Lung (tissue), 11 donors: ENCODE measurements at regions not wholly inside any gene's neighbourhood (a gene's known extent, or its start where the extent isn't known, plus 50 kb on each side); places are given as distances from the start of the nearest gene placed in this dataset.
"Not testable (repeated sequence)": the region's sequence is repeated elsewhere in the genome, so short reads cannot be mapped to it uniquely, and the experiment has no call there.

Experiments used
- ATAC-seq: fragments of 200-7000 bp; cut with Tn5 transposase; one replicate; pipeline ENCODE4 v1.9.1; 2020; ENCODE audit warnings: moderate number of reproducible peaks; ENCODE audit not compliant: insufficient read depth, low FRiP score
- DNase-seq, 3 donors: peaks; one replicate each; pipeline ENCODE4 v3.0.0-alpha.2; 2013 to 2017
- H3K27ac ChIP-seq, 2 donors: one replicate each; pipeline ENCODE4 v1.5.1; 2013; ENCODE audit warnings: mild to moderate bottlenecking in 2 of 2, moderate library complexity in 2 of 2, control low read depth in 1 of 2, inconsistent platforms in 1 of 2, low read depth in 1 of 2, low read length in 1 of 2
- H3K27me3 ChIP-seq, 3 donors: one replicate each; pipeline ENCODE4 v1.5.1; 2013; ENCODE audit warnings: low read length in 2 of 3; ENCODE audit not compliant: control insufficient read depth in 3 of 3, insufficient read depth in 3 of 3
- H3K36me3 ChIP-seq, 4 donors: one replicate each; pipeline ENCODE4 v1.5.1; 2013; ENCODE audit warnings: low read length in 4 of 4, mild to moderate bottlenecking in 1 of 4, moderate library complexity in 1 of 4; ENCODE audit not compliant: control insufficient read depth in 4 of 4, insufficient read depth in 4 of 4
- H3K4me1 ChIP-seq, 5 donors: one replicate each; pipeline ENCODE4 v1.5.1; 2013; ENCODE audit warnings: low read length in 5 of 5, mild to moderate bottlenecking in 2 of 5, moderate library complexity in 1 of 5; ENCODE audit not compliant: control insufficient read depth in 5 of 5, insufficient read depth in 5 of 5
- H3K4me3 ChIP-seq: one replicate; pipeline ENCODE4 v1.5.1; 2013; ENCODE audit warnings: mild to moderate bottlenecking, control low read depth, moderate library complexity
- H3K9ac ChIP-seq, 2 donors: one replicate each; pipeline ENCODE4 v1.5.1; 2013; ENCODE audit warnings: low read length in 2 of 2, control low read depth in 1 of 2; ENCODE audit not compliant: insufficient read depth in 1 of 2
- H3K9me3 ChIP-seq, 4 donors: one replicate each; pipeline ENCODE4 v1.5.1; 2013; ENCODE audit warnings: low read length in 3 of 4, mild to moderate bottlenecking in 1 of 4, moderate library complexity in 1 of 4; ENCODE audit not compliant: control insufficient read depth in 4 of 4, insufficient read depth in 3 of 4
- WGBS, 2 donors: extraction: QIAGEN DNeasy Blood & Tissue Kit; methylation state at CpG; one replicate each; pipeline ENCODE4 v1.1.7; 2013; 5-methylcytosine and 5-hydroxymethylcytosine counted together
- TF ChIP-seq, protein P1 (sequence below): IDR thresholded peaks from 2 replicates; pipeline ENCODE4 v1.5.1; 2012; ENCODE audit warnings: mild to moderate bottlenecking; ENCODE audit errors: control extremely low read depth, extremely low read depth
- donor health status: control.
- donor health status: control.
- donor health status: Bipolar disorder and iron deficiency.
- donor health status: healthy.
- donor health status: DM: yes; HTN: yes; CAD: no.

DNA sequence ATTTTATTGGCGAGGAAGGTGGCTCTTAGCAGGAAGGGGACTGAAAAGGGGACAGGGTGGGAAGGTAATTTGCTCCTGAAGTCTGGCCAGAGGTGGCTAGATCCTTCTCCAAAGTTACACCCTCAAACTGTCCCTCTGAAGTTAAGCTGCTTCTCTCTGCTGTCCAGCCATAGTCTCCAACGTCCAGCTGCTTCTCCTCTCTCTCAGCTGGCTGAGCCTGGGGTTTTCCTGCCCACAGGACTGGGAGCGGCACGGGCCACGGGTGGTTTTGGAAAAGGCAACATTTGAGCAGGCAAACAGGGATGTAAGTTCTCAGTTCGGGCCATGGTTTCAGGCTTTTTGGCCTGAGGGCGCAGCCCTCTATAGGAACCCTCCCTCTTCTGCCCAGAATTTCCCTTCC, 128.3 kb downstream of the YIPF5 start:
- H3K27ac ChIP-seq, result no peak overlapping the region
- H3K9me3 ChIP-seq, result no peaks in the 10 kb centered on the region
- H3K36me3 ChIP-seq, result no peaks in the 10 kb centered on the region
- TF ChIP-seq, protein P1, sequence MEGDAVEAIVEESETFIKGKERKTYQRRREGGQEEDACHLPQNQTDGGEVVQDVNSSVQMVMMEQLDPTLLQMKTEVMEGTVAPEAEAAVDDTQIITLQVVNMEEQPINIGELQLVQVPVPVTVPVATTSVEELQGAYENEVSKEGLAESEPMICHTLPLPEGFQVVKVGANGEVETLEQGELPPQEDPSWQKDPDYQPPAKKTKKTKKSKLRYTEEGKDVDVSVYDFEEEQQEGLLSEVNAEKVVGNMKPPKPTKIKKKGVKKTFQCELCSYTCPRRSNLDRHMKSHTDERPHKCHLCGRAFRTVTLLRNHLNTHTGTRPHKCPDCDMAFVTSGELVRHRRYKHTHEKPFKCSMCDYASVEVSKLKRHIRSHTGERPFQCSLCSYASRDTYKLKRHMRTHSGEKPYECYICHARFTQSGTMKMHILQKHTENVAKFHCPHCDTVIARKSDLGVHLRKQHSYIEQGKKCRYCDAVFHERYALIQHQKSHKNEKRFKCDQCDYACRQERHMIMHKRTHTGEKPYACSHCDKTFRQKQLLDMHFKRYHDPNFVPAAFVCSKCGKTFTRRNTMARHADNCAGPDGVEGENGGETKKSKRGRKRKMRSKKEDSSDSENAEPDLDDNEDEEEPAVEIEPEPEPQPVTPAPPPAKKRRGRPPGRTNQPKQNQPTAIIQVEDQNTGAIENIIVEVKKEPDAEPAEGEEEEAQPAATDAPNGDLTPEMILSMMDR, result no peak
- 66 to 83% methylated on average over 7 of the region's 7 CpGs for WGBS, 2 donors
- H3K9ac ChIP-seq, result no peak overlapping the region
- ATAC-seq, result no peak
- no peaks in the 10 kb centered on the region for H3K27me3 ChIP-seq
- no peak overlapping the region for H3K4me3 ChIP-seq
- peak; percentile 32 to 60 (median 52) for DNase-seq
- H3K4me1 ChIP-seq, result peaks cover 0 to 6% (median 0%) of the 10 kb centered on the region in 5 donors

DNA sequence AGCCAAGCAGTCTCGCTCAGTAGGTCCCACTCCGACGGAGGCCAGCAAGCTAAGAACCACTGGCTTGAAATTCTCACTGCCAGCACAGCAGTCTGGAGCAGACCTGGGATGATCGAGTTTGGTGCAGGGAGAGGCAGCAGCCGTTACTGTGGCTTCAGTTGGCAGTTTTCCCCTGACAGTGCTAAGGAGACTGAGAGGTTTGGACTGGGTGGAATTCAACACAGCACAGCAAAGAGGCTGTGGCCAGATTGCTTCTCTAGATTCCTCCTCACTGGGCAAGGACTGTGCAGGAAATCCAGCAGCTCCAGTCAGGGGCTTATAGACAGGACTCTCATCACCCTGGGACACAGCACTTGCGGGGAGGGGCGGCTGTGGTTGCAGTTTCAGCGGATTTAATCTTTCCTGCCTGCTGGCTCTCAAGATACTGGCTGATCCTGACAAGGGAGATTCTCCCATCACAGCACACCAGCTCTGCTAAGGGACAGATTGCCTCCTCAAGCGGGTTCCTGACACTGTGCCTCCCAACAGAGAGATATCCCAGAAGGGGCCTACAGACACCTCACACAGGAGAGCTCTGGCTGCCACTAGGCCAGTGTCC, 122.1 kb downstream of the YIPF5 start:
- no peaks in the 10 kb centered on the region for H3K36me3 ChIP-seq
- H3K9me3 ChIP-seq, result peaks cover 0 to 3% (median 0%) of the 10 kb centered on the region in 4 donors
- ATAC-seq (no peak), DNase-seq (peak in 1 of 3 donors; percentile 5)
- no peak overlapping the region for H3K9ac ChIP-seq
- TF ChIP-seq, protein P1, result no peak
- no peaks in the 10 kb centered on the region for H3K27me3 ChIP-seq
- WGBS, 2 donors, result 73 to 77% methylated on average over 9 of the region's 9 CpGs
- no peak overlapping the region for H3K4me3 ChIP-seq
- H3K4me1 ChIP-seq, result peaks cover 0 to 3% (median 0%) of the 10 kb centered on the region in 5 donors
- no peak overlapping the region for H3K27ac ChIP-seq

DNA sequence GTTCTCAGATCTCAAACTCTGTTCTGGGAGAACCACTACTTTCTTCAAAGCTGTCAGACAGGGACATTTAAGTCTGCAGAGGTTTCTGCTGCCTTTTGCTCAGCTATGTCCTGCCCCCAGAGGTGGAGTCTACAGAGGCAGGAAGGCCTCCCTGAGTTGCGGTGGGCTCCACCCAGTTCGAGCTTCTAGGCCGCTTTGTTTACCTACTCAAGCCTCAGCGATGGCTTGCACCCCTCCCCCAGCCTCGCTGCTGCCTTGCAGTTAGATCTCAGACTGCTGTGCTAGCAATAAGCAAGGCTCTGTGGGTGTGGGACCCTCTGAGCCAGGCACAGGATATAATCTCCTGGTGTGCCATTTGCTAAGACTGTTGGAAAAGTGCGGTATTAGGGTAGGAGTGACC, 115.1 kb downstream of the YIPF5 start:
- DNase-seq, H3K4me1 ChIP-seq, ATAC-seq, H3K9ac ChIP-seq, H3K27ac ChIP-seq, H3K27me3 ChIP-seq, H3K36me3 ChIP-seq, H3K9me3 ChIP-seq, H3K4me3 ChIP-seq: not testable (repeated sequence)
- 90 to 95% methylated on average over 6 of the region's 6 CpGs for WGBS, 2 donors

DNA sequence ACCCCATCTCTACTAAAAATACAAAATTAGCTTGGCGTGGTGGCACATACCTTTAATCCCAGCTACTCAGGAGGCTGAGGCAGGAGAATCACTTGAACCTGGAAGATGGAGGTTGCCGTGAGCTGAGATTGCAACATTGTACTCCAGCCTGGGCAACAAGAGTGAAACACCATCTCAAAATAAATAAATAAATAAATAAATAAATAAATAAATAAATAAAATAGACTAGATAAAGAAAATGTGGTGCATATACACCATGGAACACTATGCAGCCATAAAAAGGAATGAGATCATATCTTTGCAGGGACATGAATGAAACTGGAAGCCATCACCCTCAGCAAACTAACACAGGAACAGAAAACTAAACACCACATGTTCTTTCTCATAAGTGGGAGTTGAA, 110.4 kb downstream of the YIPF5 start:
- H3K36me3 ChIP-seq, H3K27me3 ChIP-seq, H3K9ac ChIP-seq, ATAC-seq, H3K9me3 ChIP-seq, DNase-seq, H3K4me1 ChIP-seq, H3K4me3 ChIP-seq, H3K27ac ChIP-seq: not testable (repeated sequence)
- WGBS, 2 donors, result 94 to 98% methylated on average over 2 of the region's 2 CpGs
